Left forelimb (tissue), 1 donor: ENCODE measurements at regions not wholly inside any gene's neighbourhood (a gene's known extent, or its start where the extent isn't known, plus 50 kb on each side); places are given as distances from the start of the nearest gene placed in this dataset.
"Not testable (repeated sequence)": the region's sequence is repeated elsewhere in the genome, so short reads cannot be mapped to it uniquely, and the experiment has no call there.

ENCODE experiments used
- DNase-seq: peaks from one replicate; pipeline ENCODE4 v3.0.0-alpha.2; 2018; ENCODE audit warnings: low spot score

DNA sequence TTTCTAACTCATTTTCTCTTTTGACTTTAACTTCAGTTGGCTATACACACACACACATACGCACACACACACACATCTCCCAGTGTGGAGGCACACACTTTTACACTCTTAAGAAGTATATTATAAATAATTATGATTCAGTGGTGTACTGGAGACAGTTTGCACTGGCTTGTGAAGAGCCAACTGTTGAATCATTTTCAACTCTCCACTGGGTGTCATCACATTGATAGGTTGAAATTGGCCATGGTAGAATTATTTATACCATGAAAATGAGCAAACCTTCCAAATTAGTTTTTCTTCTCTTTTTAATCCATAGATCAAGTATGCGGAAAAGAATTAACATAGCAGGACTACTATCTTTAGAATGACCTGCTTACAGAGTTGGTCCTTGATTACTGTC, 407.1 kb downstream of the BMP2 start:
- no peak for DNase-seq

DNA sequence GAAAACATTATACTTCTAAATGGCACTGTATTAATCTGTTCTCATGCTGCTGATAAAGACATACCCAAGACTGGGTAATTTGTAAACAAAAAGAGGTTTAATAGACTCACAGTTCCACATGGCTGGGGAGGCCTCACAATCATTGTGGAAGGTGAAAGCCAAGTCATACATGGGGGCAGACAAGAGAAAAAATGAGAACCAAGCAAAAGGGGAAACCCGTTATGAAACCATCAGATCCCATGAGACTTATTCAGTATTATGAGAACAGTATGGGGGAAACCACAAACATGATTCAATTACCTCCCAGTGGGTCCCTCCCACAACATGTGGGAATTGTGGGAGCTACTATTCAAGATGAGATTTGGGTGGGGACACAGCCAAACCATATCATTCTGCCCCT, 408.3 kb downstream of the BMP2 start:
- not testable (repeated sequence) for DNase-seq

DNA sequence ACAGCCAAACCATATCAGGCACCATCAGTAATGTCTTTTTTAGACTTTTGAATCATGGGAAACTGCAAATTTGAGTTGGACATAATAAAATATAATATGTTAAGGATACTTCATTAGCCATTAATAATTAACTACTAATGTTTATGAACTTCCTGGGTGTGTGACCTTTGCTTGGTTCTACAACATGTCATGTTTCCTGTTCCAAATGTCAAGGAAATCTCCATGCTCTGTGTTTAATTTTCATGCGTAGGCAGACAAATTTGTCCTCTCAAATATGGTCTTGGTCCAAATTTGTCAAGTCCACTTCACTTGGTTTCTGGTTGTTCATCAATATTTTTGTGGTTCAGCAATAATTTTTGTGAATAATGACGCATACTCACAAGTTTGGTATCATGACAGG, 410.5 kb downstream of the BMP2 start:
- DNase-seq = no peak

GRCh38 chr20:7180256-7181045, 413.0 kb downstream of the BMP2 start:
- no peak for DNase-seq

- DNase-seq = no peak
These were observed 421.7 kb downstream of the BMP2 start for GRCh38 chr20:7189231-7189630.

- no peak for DNase-seq
These were observed 426.2 kb downstream of the BMP2 start for GRCh38 chr20:7193681-7194080.

GRCh38 chr20:7195704-7196103, 428.2 kb downstream of the BMP2 start:
- no peak for DNase-seq

- no peak for DNase-seq
These were observed 429.0 kb downstream of the BMP2 start for GRCh38 chr20:7196481-7196880.

GRCh38 chr20:7199861-7200260, 432.4 kb downstream of the BMP2 start:
- no peak for DNase-seq

GRCh38 chr20:7207186-7207798, 439.8 kb downstream of the BMP2 start:
- DNase-seq = no peak

GRCh38 chr20:7210910-7211309, 443.4 kb downstream of the BMP2 start:
- no peak for DNase-seq

DNA sequence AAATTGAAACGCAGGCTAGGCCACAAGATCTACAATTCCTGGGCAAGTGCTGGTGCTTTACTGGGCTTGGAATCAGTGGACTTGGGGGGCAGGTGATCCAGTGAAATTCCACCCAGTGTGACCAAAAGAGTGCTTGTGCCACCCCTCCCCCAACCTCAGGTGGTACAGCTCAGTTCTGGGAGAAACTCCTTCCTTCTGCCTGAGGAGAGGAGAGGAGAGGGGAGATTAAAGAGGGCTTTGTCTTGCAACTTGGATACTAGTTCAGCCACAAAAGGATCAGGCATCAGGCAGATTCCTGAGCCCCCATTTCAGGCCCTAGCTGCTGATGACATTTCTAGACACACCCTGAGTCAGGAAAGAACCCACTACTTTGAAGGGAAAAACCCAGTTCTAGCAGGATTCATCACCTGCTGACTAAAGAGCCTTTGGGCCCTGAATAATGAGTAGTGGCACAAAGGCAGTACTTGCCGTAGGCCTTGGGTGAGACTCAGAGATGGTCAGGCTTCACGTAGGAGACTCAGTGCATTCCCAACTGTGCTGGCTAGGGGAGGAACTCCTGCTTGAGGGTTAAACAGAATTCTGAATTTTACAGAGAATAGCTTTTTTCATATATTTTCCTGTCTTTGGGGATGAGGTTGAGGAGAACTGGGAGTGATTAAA, 446.7 kb downstream of the BMP2 start:
- no peak for DNase-seq

GRCh38 chr20:7217606-7218005, 450.1 kb downstream of the BMP2 start:
- no peak for DNase-seq

GRCh38 chr20:7220755-7221154, 453.3 kb downstream of the BMP2 start:
- no peak for DNase-seq

DNA sequence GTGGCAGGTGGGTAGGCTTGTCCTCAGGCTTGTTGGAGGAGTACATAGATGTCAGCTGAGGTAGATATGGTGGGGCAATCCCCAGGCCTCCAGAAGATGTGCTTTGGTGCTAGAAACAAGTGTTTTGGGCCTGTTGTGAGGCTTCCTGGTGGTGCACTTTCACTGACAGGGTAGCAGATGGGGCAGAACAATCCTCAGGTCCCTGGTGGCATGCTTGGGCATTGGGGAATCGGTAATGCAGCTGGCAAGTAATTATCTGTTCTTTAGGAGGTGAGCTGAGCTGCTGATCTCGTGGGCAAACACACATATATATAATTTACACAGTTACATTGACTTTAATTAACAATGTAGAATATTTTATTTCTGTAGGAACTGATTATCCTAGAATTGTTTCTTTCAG, 458.7 kb downstream of the BMP2 start:
- DNase-seq = no peak

- DNase-seq = no peak
These were observed 463.8 kb downstream of the BMP2 start for GRCh38 chr20:7231303-7231702.

GRCh38 chr20:7232796-7233195, 465.3 kb downstream of the BMP2 start:
- DNase-seq = no peak

DNA sequence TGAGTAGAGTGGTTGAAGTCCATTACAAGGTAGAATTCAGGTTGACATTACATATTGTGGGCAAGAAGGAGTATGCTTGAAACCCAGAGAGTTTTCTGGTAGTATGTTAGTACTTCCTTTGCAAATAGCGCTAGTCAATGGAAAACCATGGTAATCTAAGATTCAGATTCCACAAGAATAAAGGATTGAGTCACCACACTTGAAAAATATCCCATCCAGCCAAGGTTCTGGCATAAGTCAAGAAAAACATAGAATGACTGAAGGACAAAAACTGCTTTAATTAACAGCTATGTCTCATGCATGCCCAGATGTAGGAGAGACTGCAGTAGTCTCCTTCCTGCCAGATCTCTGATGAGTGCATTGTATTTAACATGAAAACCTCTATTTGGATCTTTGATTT, 469.8 kb downstream of the BMP2 start:
- no peak for DNase-seq

- no peak for DNase-seq
These were observed 473.0 kb downstream of the BMP2 start for GRCh38 chr20:7240490-7240889.

DNA sequence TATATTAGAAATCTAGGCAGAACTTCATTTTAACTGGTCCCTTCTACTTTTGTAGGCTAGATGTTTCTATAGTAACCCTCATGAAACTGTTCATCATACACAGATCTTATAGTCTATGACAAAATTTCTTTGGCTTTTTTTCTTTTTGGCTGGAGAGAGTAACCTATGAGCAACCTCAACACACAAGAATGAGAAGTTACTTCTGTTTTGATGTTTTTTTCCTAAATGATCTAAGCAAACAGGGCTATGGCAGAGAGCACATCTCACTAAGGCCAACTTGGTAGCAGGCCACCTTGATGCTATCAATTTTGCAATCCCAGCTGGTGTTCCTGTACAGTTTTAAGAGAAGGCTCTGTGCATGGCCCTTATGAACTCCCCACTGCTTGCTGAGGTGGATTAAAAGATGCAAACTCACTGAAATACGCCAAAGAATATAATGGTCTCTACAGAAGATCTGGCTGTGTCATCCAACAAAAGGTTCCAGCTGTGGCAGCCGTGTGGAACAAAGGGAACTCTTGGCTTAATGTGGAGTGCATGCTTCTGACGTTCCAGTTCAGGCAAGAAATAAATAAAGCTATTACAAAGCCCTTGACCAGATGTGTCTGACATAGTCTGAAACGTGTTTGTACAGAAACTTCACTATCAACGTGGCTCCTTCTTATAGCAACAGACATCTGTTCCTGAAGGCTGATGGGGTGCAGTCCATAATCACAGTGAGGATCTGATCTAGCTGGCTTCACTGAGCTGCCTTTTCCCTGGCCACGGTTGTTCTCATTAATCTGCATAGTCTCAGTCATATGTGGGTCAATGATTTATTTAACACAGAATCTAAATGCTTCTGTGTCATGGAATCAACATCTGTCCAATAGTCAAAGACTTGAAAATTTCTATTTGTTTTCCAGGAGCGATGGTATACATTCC, 481.1 kb downstream of the BMP2 start:
- DNase-seq = peak; percentile 73

GRCh38 chr20:7250337-7250736, 482.9 kb downstream of the BMP2 start:
- DNase-seq = no peak

DNA sequence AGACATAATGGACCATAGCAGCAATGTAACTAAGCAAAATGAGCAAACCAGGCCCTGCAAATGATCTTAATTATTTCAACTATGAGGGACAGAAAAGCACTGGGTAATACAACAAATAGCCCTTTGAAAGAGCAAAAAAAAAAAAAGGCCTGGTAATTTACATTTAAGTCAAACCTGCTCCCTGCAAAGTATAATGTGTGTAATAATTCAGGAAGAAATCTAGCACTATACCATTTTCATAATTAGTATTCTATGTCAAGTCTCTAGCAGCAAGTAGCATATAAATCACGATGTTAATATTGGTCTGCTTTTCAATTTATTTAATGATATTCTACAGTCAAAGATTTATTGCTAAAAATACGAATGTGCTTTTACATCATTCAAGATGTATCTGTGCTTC, 489.6 kb downstream of the BMP2 start:
- DNase-seq = no peak
